B cell (primary cell): ENCODE measurements at regions not wholly inside any gene's neighbourhood (a gene's known extent, or its start where the extent isn't known, plus 50 kb on each side); places are given as distances from the start of the nearest gene placed in this dataset.

Experiments used
- CTCF ChIP-seq: fragments of 200-600 bp; IDR thresholded peaks from one replicate; pipeline ENCODE4 v1.8.0; 2022; ENCODE audit warnings: antibody characterized with exemption, mild to moderate bottlenecking
- EZH2 ChIP-seq: IDR thresholded peaks from 2 replicates; pipeline ENCODE4 v1.6.1; 2012; ENCODE audit warnings: borderline replicate concordance, low read depth, mild to moderate bottlenecking, moderate library complexity, low read length; ENCODE audit not compliant: insufficient read depth, poor library complexity, severe bottlenecking

GRCh38 chr4:115759231-115759630 lies 645.8 kb upstream of the NDST4 start:
- TF ChIP-seq EZH2, result no peak
- TF ChIP-seq CTCF, result no peak
